NCI-H69 (cell line): ENCODE measurements at regions not wholly inside any gene's neighbourhood (a gene's known extent, or its start where the extent isn't known, plus 50 kb on each side); places are given as distances from the start of the nearest gene placed in this dataset.

Source experiments
- DNase-seq: peaks from one replicate; lab custom pipeline; 2025; lab: John Stamatoyannopoulos, UW

DNA sequence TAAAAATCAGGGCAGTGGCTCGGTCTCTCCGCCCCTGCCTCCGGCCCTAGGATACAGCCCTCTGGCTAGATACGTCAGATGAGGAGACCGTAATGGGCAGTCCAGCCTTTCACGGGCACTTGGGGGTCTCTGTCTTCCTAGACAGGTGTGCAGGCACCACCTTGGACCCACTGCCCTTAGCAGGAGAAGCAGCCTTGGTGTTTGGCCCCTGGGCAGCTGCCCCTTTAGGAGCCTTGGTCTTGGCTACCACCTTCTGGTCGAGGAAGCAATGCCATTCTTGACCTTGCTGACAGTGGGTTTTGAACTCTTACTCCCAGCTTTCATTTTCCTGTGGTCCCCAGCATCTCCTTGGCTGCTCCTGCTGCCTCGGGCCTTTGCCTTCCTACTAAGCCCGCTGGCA, 149.7 kb upstream of the FRMD4B start:
- no peak for DNase-seq

GRCh38 chr3:69532547-69533224, 146.8 kb upstream of the FRMD4B start:
- DNase-seq: no peak

DNA sequence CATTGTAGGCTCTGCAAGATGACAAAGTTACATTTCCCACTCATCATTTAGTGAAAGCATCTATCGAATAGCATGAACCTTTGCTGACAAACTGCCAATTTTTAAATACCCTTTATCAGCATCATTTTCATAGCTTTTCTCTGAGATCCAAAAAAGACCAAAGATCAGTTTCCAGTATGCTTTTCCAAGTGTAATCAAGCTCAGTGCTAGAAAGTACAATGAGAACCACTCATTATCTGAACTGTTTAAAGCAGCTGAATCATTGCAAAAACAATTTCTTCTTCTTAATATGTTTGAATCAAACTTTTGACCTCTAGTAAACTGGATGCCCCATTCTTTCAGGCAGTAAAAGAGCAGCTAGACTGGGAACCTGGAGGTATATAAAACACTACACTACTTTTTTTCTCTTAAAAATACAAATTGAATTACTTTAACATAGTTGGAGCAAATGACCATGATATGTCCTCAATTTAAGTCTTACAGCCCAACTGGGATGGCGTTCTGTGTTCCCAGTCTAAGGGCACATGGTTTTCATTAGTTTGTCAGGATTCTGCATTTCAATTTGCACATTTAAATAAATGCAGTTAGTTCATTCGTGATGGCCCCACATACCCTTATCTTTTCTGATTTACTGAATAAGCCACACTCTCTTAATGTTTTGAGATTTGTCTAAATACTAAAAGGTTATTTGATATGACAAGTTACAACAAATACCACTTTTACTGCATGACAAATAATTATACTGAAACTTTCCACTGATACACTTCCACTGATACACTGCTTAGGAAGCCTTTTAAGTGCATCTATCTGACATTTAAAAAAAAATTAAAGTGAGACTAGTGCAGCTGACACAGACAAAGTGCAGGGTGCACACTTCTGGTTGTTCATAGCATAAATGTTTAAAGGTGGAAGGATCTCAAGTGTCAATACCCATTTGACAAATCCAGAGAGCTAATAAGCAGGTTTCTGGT, 146.0 kb upstream of the FRMD4B start:
- DNase-seq: no peak

DNA sequence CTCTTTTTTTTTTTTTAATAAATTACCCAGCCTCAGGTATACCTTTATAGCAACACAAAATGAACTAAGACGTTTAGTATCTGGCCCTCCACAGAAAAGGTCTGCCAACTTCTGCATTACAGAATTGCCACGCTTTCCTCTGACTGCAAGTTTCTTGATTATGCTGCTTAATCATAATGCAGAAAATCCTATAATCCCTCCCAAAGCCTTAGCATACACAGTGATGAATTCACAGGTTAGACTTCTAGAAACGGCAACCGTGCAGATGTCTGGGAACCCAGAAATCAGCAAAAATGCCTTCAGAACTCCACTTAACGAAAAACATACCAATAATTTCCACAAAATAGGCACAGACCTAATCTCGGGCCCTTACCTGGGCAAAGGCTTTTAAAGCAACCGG, 144.7 kb upstream of the FRMD4B start:
- no peak for DNase-seq

- no peak for DNase-seq
Observed at GRCh38 chr3:69527498-69527897, 141.6 kb upstream of the FRMD4B start.

DNA sequence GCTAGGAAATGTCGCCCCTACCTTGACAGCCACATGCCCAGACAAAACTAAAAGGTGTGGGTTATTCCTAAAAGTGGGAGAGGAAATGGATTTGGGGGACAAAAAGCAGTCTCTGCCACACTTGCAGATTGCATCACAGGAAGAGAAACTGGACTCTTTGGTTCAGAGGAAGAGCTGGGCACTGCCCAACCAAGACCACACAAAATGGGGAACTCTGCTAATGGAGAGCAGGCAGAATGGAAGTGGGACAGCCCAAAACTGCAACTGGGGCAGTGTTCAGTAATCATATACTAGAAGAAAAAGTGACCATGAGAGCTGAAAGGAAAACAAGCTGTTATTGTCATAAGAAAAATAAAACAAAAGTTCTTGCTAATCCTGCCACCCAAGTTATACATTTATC, 138.9 kb upstream of the FRMD4B start:
- no peak for DNase-seq

- DNase-seq: no peak
Observed at GRCh38 chr3:69521286-69521685, 135.4 kb upstream of the FRMD4B start.

- DNase-seq: no peak
Observed at GRCh38 chr3:69511361-69511760, 125.5 kb upstream of the FRMD4B start.

DNA sequence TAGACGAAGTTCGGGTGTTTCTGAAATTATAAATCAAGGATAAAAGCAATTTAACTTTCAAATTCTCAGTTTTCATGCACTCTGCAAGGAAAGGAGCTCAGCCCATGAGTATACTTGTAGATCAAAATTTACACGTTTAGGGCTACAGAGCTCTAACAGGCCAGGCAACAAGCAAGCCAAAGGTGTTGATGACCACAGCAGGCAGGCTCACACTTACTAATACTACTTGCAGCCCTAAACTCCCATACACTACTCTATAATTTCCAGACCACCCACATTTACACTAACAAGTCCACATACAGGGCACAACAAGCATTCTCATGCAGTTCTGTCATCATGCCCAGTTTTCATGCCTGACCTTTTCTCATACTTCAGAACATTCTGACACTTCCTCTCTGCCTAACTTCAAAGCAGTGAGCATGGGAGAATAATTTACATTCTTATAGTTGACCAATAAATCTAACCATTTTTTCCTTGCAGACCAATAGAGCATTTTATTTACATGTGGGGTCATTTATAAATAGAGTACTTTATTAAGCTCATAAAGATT, 124.7 kb upstream of the FRMD4B start:
- DNase-seq: no peak

- no peak for DNase-seq
Observed at GRCh38 chr3:69509288-69509687, 123.4 kb upstream of the FRMD4B start.

- DNase-seq: no peak
Observed at GRCh38 chr3:69505770-69506407, 120.0 kb upstream of the FRMD4B start.

- no peak for DNase-seq
Observed at GRCh38 chr3:69504232-69504631, 118.3 kb upstream of the FRMD4B start.

- DNase-seq: no peak
Observed at GRCh38 chr3:69500604-69501003, 114.7 kb upstream of the FRMD4B start.

GRCh38 chr3:69499899-69500421, 114.1 kb upstream of the FRMD4B start:
- DNase-seq: no peak

DNA sequence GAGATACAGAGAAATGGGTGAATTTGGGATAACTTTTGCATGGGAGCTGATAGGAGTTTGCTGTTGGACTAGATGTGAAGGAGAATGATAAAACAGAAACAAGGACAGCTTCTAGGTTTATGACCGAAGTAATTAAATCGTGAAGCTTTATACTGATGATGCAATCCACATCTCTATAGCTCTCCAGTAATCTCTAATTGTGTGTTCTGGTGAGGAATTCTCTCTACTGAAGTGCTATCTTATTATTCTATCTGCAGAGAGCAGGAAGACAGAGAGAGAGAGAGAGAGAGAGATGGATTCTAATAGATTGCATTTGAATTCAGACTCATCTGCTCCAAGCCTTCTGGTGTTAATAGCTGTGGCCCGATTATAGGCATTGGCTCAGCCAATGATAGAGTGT, 113.5 kb upstream of the FRMD4B start:
- no peak for DNase-seq

DNA sequence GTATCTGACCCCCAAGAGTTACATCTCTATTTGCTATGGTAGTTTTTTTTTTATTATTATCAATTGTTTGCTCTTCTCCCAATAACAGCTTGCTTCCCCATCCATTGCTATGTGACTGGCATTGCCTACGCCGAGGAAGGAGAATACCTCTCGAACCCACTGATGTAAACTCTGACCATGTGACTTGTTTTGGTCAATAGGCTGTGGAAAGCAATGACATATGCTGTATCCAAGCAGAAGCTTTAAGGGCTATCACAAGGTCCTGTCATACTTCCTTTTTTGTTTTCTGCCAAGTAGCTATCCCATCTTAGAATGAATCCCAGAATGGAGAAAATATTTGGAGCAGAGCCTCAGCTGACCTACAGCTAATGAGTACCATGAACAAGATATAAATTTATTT, 111.0 kb upstream of the FRMD4B start:
- DNase-seq: no peak

DNA sequence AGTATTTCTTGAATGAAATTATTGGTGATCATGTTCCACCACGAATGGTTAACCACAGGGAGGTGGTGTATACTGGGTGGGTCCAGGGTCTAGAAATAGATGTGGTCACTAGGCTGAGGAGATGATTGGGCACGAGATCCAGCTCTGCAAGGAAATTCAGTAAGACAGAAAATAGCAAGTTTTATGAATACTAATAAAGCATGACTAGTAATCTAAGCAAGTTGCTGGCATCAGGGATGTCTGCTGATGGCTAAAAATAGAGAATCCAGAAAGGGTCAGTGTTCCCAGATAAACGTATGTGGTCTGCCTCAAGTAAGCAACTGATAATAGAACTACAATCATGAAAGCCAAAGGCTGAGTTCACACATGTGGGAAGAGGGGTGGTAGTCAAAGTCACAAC, 108.3 kb upstream of the FRMD4B start:
- no peak for DNase-seq

GRCh38 chr3:69493157-69493556, 107.3 kb upstream of the FRMD4B start:
- DNase-seq: no peak

DNA sequence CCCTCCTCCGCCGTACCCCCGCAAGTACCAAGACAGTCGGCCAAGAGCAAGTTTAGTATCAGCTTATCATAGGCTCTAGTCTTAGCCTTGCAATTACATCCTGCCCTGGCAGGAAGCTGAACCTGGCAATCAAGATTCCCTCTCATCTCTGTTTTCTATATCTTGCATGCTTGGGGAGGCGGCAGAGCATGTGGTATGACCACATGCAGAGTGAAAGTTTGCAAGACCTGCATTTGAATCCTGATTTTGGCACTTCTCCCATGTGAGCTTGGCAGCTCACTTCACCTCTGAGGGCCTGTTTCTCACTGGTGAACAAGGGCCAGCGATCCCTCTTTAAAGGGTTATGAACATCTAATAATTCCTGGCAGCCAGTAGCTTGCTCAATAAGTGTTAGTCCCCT, 106.1 kb upstream of the FRMD4B start:
- no peak for DNase-seq

GRCh38 chr3:69490971-69491370, 105.1 kb upstream of the FRMD4B start:
- no peak for DNase-seq

GRCh38 chr3:69490235-69490634, 104.3 kb upstream of the FRMD4B start:
- no peak for DNase-seq

DNA sequence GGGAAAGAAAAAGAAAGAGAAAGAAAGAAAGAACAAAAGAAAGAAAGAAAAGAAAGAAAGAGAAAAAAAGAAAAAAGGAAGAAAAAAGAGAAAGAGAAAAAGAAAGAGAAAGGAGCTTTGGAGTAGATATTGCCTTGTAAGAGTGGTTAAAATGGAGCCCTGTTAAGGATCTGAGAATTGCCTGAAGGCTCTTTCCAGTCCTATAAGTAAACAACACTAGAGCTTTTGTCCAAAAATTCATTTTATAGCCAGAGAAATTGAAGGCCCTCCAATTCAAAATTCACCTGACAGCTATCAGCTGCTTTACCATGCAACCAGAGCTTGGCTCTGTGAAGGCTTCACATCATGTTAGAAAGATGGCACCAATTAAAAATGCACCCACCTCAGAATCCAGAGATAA, 102.1 kb upstream of the FRMD4B start:
- no peak for DNase-seq
